ENCODE measurements at regions not wholly inside any gene's neighbourhood (a gene's known extent, or its start where the extent isn't known, plus 50 kb on each side); places are given as distances from the start of the nearest gene placed in this dataset.

DNA sequence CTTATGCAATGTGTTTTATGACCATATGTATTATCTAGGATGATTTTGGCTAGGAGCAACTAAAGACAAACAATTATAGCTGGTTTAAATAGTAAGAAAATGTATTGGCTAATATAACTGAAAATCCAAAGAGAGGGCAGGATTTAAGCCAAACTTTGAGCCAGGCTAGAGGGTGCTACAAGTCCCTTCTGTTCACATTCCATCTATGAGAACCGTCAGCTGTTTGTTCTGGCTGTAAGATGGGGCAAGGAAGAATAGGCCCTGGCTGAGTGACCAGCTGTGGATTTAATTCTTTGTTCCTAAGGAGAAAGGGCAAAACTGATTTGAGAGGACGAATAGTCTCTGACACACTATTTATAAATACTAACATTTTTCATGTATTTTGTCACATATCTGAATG, 79.2 kb upstream of the UGT8 start:
- TF ChIP-seq POLR2AphosphoS5 (IDR thresholded peaks at IDR 0.05) (no peak), CTCF (IDR thresholded peaks at IDR 0.05) (no peak), POLR2A (IDR thresholded peaks at IDR 0.05) (no peak)

Measured in transverse colon (tissue), 4 donors.